Sigmoid colon (tissue), 6 donors: ENCODE measurements at regions not wholly inside any gene's neighbourhood (a gene's known extent, or its start where the extent isn't known, plus 50 kb on each side); places are given as distances from the start of the nearest gene placed in this dataset.
A peak's percentile ranks its signal among the peaks of the same experiment; 100 is the strongest.

Experiments used
- DNase-seq: peaks from one replicate; pipeline ENCODE4 v3.0.0-alpha.2; 2019
- H3K27ac ChIP-seq, 4 donors: fragments of 200-600 bp; sonication (generic); one replicate each; pipeline ENCODE4 v1.5.1; 2016 to 2019; ENCODE audit warnings: mild to moderate bottlenecking in 1 of 4
- H3K27me3 ChIP-seq, 3 donors: fragments of 200-600 bp; sonication (generic); one replicate each; pipeline ENCODE4 v1.5.1; 2019; ENCODE audit warnings: mild to moderate bottlenecking in 1 of 3
- H3K36me3 ChIP-seq, 4 donors: fragments of 200-600 bp; sonication (generic); one replicate each; pipeline ENCODE4 v1.5.1; 2016 to 2019
- H3K4me1 ChIP-seq, 4 donors: fragments of 200-600 bp; sonication (generic); one replicate each; pipeline ENCODE4 v1.5.1; 2017 to 2019
- H3K4me3 ChIP-seq, 4 donors: fragments of 200-600 bp; sonication (generic); one replicate each; pipeline ENCODE4 v1.5.1; 2017 to 2019; ENCODE audit warnings: mild to moderate bottlenecking in 2 of 4, moderate library complexity in 1 of 4
- H3K9me3 ChIP-seq, 4 donors: fragments of 200-600 bp in 3 of 4; sonication (generic) in 3 of 4; one replicate each; pipeline versions ENCODE4 v1.5.1 to v1.6.1; 2013 to 2019
- EP300 ChIP-seq, 4 donors: sonication (generic); formaldehyde crosslinking; IDR thresholded peaks; one replicate each; pipeline ENCODE4 v1.6.1; 2017; ENCODE audit warnings: antibody characterized with exemption in 4 of 4
- POLR2A ChIP-seq, 2 donors: fragments of 450-650 bp; IDR thresholded peaks; one replicate each; pipeline ENCODE4 v1.6.1; 2016; ENCODE audit warnings: antibody characterized with exemption in 2 of 2, mild to moderate bottlenecking in 2 of 2, moderate library complexity in 2 of 2
- POLR2AphosphoS5 ChIP-seq, 4 donors: sonication (generic); formaldehyde crosslinking; IDR thresholded peaks; one replicate each; pipeline ENCODE4 v1.6.1; 2017; ENCODE audit warnings: antibody characterized with exemption in 4 of 4
- WGBS, 2 donors: extraction: QIAGEN DNeasy Blood & Tissue Kit; methylation state at CpG; one replicate each; pipeline ENCODE4 v1.1.7; 2013; 5-methylcytosine and 5-hydroxymethylcytosine counted together
- intact Hi-C: fragments of 100-400 bp; cut with DNase I; formaldehyde crosslinking; loops from one replicate; pipeline ENCODE4 v1.15.1; 2023
- TF ChIP-seq, protein P1 (sequence below), 4 experiments: fragments of 450-650 bp in 3 of 4; fragments of 200-600 bp in 1 of 4; IDR thresholded peaks; one replicate each; pipeline ENCODE4 v1.5.1; 2016 to 2019; ENCODE audit warnings: antibody characterized with exemption in 4 of 4, mild to moderate bottlenecking in 3 of 4, moderate library complexity in 2 of 4
- donor health status: healthy with polysubstance abuse.
- donor health status: healthy.

GRCh38 chr10:118116362-118116714 is 69.6 kb upstream of the RAB11FIP2 start:
- Histone ChIP-seq H3K9me3 (no peaks in the 10 kb centered on the region), H3K4me3 (peak overlapping the region in 2 of 4 donors; percentile 1 to 23), H3K36me3 (no peaks in the 10 kb centered on the region), H3K27me3 (no peaks in the 10 kb centered on the region), H3K27ac (peak overlapping the region; percentile 48 to 67 (median 57)), H3K4me1 (peaks cover 0 to 25% (median 20%) of the 10 kb centered on the region in 4 donors)
- intact Hi-C loops, result no loop called here
- 66 to 68% methylated on average over 6 of the region's 6 CpGs for WGBS, 2 donors
- no peak for DNase-seq
- no peak for TF ChIP-seq EP300 (IDR thresholded peaks at IDR 0.05)
- peak in 1 of 4 donors; percentile 14 for TF ChIP-seq POLR2AphosphoS5 (IDR thresholded peaks at IDR 0.05)

GRCh38 chr10:118115701-118116100 is 69.0 kb upstream of the RAB11FIP2 start:
- Histone ChIP-seq H3K9me3 (no peaks in the 10 kb centered on the region), H3K4me3 (no peak overlapping the region), H3K4me1 (peaks cover 0 to 25% (median 20%) of the 10 kb centered on the region in 4 donors), H3K27me3 (no peaks in the 10 kb centered on the region), H3K36me3 (no peaks in the 10 kb centered on the region), H3K27ac (peak overlapping the region in 2 of 4 donors; percentile 48 to 67)
- TF ChIP-seq, protein P1, sequence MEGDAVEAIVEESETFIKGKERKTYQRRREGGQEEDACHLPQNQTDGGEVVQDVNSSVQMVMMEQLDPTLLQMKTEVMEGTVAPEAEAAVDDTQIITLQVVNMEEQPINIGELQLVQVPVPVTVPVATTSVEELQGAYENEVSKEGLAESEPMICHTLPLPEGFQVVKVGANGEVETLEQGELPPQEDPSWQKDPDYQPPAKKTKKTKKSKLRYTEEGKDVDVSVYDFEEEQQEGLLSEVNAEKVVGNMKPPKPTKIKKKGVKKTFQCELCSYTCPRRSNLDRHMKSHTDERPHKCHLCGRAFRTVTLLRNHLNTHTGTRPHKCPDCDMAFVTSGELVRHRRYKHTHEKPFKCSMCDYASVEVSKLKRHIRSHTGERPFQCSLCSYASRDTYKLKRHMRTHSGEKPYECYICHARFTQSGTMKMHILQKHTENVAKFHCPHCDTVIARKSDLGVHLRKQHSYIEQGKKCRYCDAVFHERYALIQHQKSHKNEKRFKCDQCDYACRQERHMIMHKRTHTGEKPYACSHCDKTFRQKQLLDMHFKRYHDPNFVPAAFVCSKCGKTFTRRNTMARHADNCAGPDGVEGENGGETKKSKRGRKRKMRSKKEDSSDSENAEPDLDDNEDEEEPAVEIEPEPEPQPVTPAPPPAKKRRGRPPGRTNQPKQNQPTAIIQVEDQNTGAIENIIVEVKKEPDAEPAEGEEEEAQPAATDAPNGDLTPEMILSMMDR (IDR thresholded peaks at IDR 0.05), result no peak
- no peak for TF ChIP-seq POLR2A (IDR thresholded peaks at IDR 0.05)
- no peak for TF ChIP-seq EP300 (IDR thresholded peaks at IDR 0.05)
- no peak for TF ChIP-seq POLR2AphosphoS5 (IDR thresholded peaks at IDR 0.05)
- intact Hi-C loops, result no loop called here
- WGBS, 2 donors, result 89 to 94% methylated on average over 8 of the region's 8 CpGs
- no peak for DNase-seq

DNA sequence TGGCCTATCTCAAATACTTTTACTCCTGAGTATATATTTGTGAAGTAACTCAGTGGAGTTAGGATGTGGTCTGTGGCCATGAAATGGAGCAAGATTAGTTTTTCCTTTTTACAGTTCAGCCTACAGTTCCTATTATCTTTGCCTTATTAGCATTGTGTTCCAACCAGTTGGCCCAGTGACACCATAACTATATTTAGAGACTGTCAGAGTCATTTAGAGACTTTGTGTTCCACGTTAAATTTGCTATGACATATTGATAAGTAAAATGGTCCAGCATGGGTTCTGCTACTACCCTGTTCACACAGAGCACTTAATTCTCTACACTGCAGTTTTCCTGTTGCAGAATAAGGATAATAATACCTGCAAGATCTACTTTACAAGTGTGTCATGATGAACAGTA is 68.3 kb upstream of the RAB11FIP2 start:
- H3K27ac ChIP-seq, result no peak overlapping the region
- no peak overlapping the region for H3K4me3 ChIP-seq
- TF ChIP-seq, protein P1 (IDR thresholded peaks at IDR 0.05), result no peak
- TF ChIP-seq POLR2A (IDR thresholded peaks at IDR 0.05) (no peak), EP300 (IDR thresholded peaks at IDR 0.05) (no peak), POLR2AphosphoS5 (IDR thresholded peaks at IDR 0.05) (no peak)

GRCh38 chr10:118112543-118113125 is 65.9 kb upstream of the RAB11FIP2 start:
- 95 to 97% methylated on average over 6 of the region's 6 CpGs for WGBS, 2 donors
- no peak overlapping the region for H3K27ac ChIP-seq

More for the DNA sequence above, 68.3 kb upstream of the RAB11FIP2 start:
- Histone ChIP-seq H3K9me3 (no peaks in the 10 kb centered on the region), H3K36me3 (no peaks in the 10 kb centered on the region), H3K27me3 (no peaks in the 10 kb centered on the region), H3K4me1 (peaks cover 0 to 25% (median 20%) of the 10 kb centered on the region in 4 donors)
- no peak for DNase-seq
- intact Hi-C loops, result no loop called here
- 74 to 84% methylated on average over 1 of the region's 1 CpG for WGBS, 2 donors

DNA sequence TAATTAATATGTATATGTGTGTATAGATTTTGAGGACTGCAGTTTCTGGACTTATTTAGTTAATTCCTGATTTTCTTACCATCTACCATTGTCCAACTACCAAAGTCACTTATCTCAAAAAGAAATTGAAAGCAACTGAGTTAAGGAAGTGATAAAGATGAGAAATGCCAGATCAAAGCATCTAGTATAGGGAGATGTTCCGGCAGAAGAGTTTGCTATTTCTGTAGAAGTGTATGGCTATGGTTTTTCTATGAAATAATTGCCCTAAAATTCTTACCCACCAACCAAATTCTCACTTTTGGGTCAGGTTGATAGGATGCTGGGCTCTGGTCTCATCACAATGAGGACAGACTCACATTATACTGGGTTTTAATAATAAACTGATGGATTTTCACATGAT is 64.0 kb upstream of the RAB11FIP2 start:
- 74 to 89% methylated on average over 1 of the region's 1 CpG for WGBS, 2 donors
- Histone ChIP-seq H3K9me3 (no peaks in the 10 kb centered on the region), H3K36me3 (no peaks in the 10 kb centered on the region), H3K27ac (no peak overlapping the region), H3K4me3 (no peak overlapping the region), H3K27me3 (no peaks in the 10 kb centered on the region), H3K4me1 (peaks cover 0 to 5% (median 2%) of the 10 kb centered on the region in 4 donors)
- intact Hi-C loops, result no loop called here
- no peak for DNase-seq
- no peak for TF ChIP-seq EP300 (IDR thresholded peaks at IDR 0.05)

More at GRCh38 chr10:118112543-118113125, 65.9 kb upstream of the RAB11FIP2 start:
- H3K4me1 ChIP-seq, result peaks cover 0 to 24% (median 20%) of the 10 kb centered on the region in 4 donors
- DNase-seq, result no peak
- H3K4me3 ChIP-seq, result no peak overlapping the region
- H3K9me3 ChIP-seq, result no peaks in the 10 kb centered on the region
- intact Hi-C loops, result no loop called here
- no peaks in the 10 kb centered on the region for H3K36me3 ChIP-seq
- no peaks in the 10 kb centered on the region for H3K27me3 ChIP-seq
- TF ChIP-seq, protein P1 (IDR thresholded peaks at IDR 0.05), result no peak
